GM23248 (cell line): ENCODE measurements at regions not wholly inside any gene's neighbourhood (a gene's known extent, or its start where the extent isn't known, plus 50 kb on each side); places are given as distances from the start of the nearest gene placed in this dataset.

ENCODE experiments used
- DNase-seq: peaks from one replicate; pipeline ENCODE4 v3.0.0-alpha.2; 2015
- H2AFZ ChIP-seq: fragments of 200-600 bp; sonication (generic); 2 replicates; pipeline ENCODE4 v1.6.1; 2016; ENCODE audit warnings: antibody characterized with exemption
- H3F3A ChIP-seq: fragments of 200-600 bp; sonication (generic); 2 replicates; pipeline ENCODE4 v1.6.1; 2016; ENCODE audit warnings: mild to moderate bottlenecking, antibody characterized with exemption, mixed run types; ENCODE audit not compliant: insufficient read depth
- H3K27ac ChIP-seq: fragments of 200-600 bp; sonication (generic); 2 replicates; pipeline ENCODE4 v1.5.1; 2016; ENCODE audit warnings: mild to moderate bottlenecking
- H3K27me3 ChIP-seq: fragments of 200-600 bp; sonication (generic); replicated peaks from 2 replicates; pipeline ENCODE4 v1.6.1; 2016; ENCODE audit warnings: mild to moderate bottlenecking; ENCODE audit not compliant: insufficient read depth
- H3K36me3 ChIP-seq: fragments of 200-600 bp; sonication (generic); 2 replicates; pipeline ENCODE4 v1.6.1; 2016; ENCODE audit warnings: low read depth, mild to moderate bottlenecking
- H3K4me1 ChIP-seq: fragments of 200-600 bp; sonication (generic); 2 replicates; pipeline ENCODE4 v1.6.1; 2016; ENCODE audit warnings: mild to moderate bottlenecking; ENCODE audit not compliant: insufficient read depth
- H3K4me2 ChIP-seq: fragments of 200-600 bp; sonication (generic); one replicate; pipeline ENCODE4 v1.6.1; 2016; ENCODE audit warnings: mild to moderate bottlenecking; ENCODE audit not compliant: unreplicated experiment
- H3K4me3 ChIP-seq: fragments of 200-600 bp; sonication (generic); 2 replicates; pipeline ENCODE4 v1.5.1; 2016; ENCODE audit warnings: mild to moderate bottlenecking
- H3K79me2 ChIP-seq: fragments of 200-600 bp; sonication (generic); 2 replicates; pipeline ENCODE4 v1.6.1; 2016; ENCODE audit warnings: mild to moderate bottlenecking; ENCODE audit not compliant: insufficient read depth
- H3K9ac ChIP-seq: fragments of 200-600 bp; sonication (generic); 2 replicates; pipeline ENCODE4 v1.6.1; 2016; ENCODE audit warnings: mild to moderate bottlenecking
- H3K9me2 ChIP-seq: fragments of 200-600 bp; sonication (generic); 2 replicates; pipeline ENCODE4 v1.6.1; 2016; ENCODE audit warnings: mixed run types, mild to moderate bottlenecking, moderate library complexity; ENCODE audit not compliant: insufficient read depth
- H3K9me3 ChIP-seq: fragments of 200-600 bp; sonication (generic); one replicate; pipeline ENCODE4 v1.6.1; 2017; ENCODE audit warnings: low read depth
- H4K20me1 ChIP-seq: fragments of 200-600 bp; sonication (generic); 2 replicates; pipeline ENCODE4 v1.6.0; 2016; ENCODE audit not compliant: insufficient read depth
- EZH2 ChIP-seq: fragments of 200-600 bp; sonication (generic); IDR thresholded peaks from 2 replicates; pipeline ENCODE4 v1.6.1; 2018; ENCODE audit warnings: antibody characterized with exemption, mild to moderate bottlenecking; ENCODE audit not compliant: insufficient read depth, poor library complexity, severe bottlenecking
- EZH2phosphoT487 ChIP-seq: fragments of 200-600 bp; sonication (generic); IDR thresholded peaks from 2 replicates; pipeline ENCODE4 v1.6.1; 2018; ENCODE audit warnings: antibody characterized with exemption, moderate library complexity, mild to moderate bottlenecking, low read depth; ENCODE audit not compliant: insufficient read depth
- WGBS, 2 experiments: methylation state at CpG; one replicate each; pipeline ENCODE4 v1.1.6; 2015 to 2017; ENCODE audit warnings: low lambda C conversion rate in 2 of 2, low coverage in 1 of 2; ENCODE audit errors: missing lambda C conversion rate in 2 of 2; 5-methylcytosine and 5-hydroxymethylcytosine counted together
- in situ Hi-C: fragments of 300-500 bp; cut with MboI; formaldehyde crosslinking; loops from 2 replicates; pipeline ENCODE4 v1.15.0; 2020

GRCh38 chr11:81515566-81515965 lies 1218.1 kb downstream of the FAM181B start:
- H2AFZ ChIP-seq = no peak overlapping the region
- in situ Hi-C loops = no loop called here

GRCh38 chr11:81497202-81497804 lies 1236.4 kb downstream of the FAM181B start:
- Histone ChIP-seq H3K4me2 (no peak overlapping the region), H3K9me2 (no peaks in the 10 kb centered on the region), H4K20me1 (no peaks in the 10 kb centered on the region), H3K9me3 (no peaks in the 10 kb centered on the region), H3K4me1 (no peaks in the 10 kb centered on the region), H3K27me3 (no peaks in the 10 kb centered on the region), H3K27ac (no peak overlapping the region), H3F3A (no peaks in the 10 kb centered on the region), H3K79me2 (no peaks in the 10 kb centered on the region), H3K4me3 (no peak overlapping the region), H2AFZ (no peak overlapping the region), H3K9ac (no peak overlapping the region), H3K36me3 (no peaks in the 10 kb centered on the region)
- no peak for TF ChIP-seq EZH2phosphoT487
- TF ChIP-seq EZH2 = no peak
- in situ Hi-C loops = no loop called here
- 22 to 26% methylated on average over 5 of the region's 5 CpGs for WGBS, 2 experiments
- DNase-seq = peak; percentile 49

More at GRCh38 chr11:81515566-81515965, 1218.1 kb downstream of the FAM181B start:
- H3F3A ChIP-seq = no peaks in the 10 kb centered on the region
- no peak overlapping the region for H3K27ac ChIP-seq
- no peaks in the 10 kb centered on the region for H3K27me3 ChIP-seq
- H3K79me2 ChIP-seq = no peaks in the 10 kb centered on the region
- H3K9ac ChIP-seq = no peak overlapping the region
- no peaks in the 10 kb centered on the region for H3K9me3 ChIP-seq
- H3K4me3 ChIP-seq = no peak overlapping the region
- H3K4me2 ChIP-seq = no peak overlapping the region
- no peaks in the 10 kb centered on the region for H3K36me3 ChIP-seq
- TF ChIP-seq EZH2 (no peak), EZH2phosphoT487 (no peak)
- H4K20me1 ChIP-seq = no peaks in the 10 kb centered on the region
- DNase-seq = no peak
- H3K9me2 ChIP-seq = no peaks in the 10 kb centered on the region
- no peaks in the 10 kb centered on the region for H3K4me1 ChIP-seq

GRCh38 chr11:81496601-81497000 lies 1237.1 kb downstream of the FAM181B start:
- H4K20me1 ChIP-seq = no peaks in the 10 kb centered on the region
- 19 to 25% methylated on average over 1 of the region's 1 CpG for WGBS, 2 experiments
- in situ Hi-C loops = no loop called here

GRCh38 chr11:81495699-81496292 lies 1237.9 kb downstream of the FAM181B start:
- Histone ChIP-seq H3F3A (no peaks in the 10 kb centered on the region), H3K9me3 (no peaks in the 10 kb centered on the region), H3K9ac (no peak overlapping the region), H4K20me1 (no peaks in the 10 kb centered on the region), H3K4me2 (no peak overlapping the region), H3K79me2 (no peaks in the 10 kb centered on the region), H3K27ac (no peak overlapping the region), H3K27me3 (no peaks in the 10 kb centered on the region), H3K4me1 (no peaks in the 10 kb centered on the region), H3K4me3 (no peak overlapping the region), H3K36me3 (no peaks in the 10 kb centered on the region), H3K9me2 (no peaks in the 10 kb centered on the region), H2AFZ (no peak overlapping the region)
- DNase-seq = no peak
- in situ Hi-C loops = no loop called here
- TF ChIP-seq EZH2phosphoT487 (no peak), EZH2 (no peak)
- WGBS, 2 experiments = 12% methylated on average over 4 of the region's 4 CpGs

More at GRCh38 chr11:81496601-81497000, 1237.1 kb downstream of the FAM181B start:
- no peaks in the 10 kb centered on the region for H3K27me3 ChIP-seq
- H3K9ac ChIP-seq = no peak overlapping the region
- H3K4me1 ChIP-seq = no peaks in the 10 kb centered on the region
- no peak overlapping the region for H3K4me3 ChIP-seq
- H3K36me3 ChIP-seq = no peaks in the 10 kb centered on the region
- H2AFZ ChIP-seq = no peak overlapping the region
- TF ChIP-seq EZH2 = no peak
- TF ChIP-seq EZH2phosphoT487 = no peak
- H3F3A ChIP-seq = no peaks in the 10 kb centered on the region
- H3K9me3 ChIP-seq = no peaks in the 10 kb centered on the region
- H3K4me2 ChIP-seq = no peak overlapping the region
- H3K27ac ChIP-seq = no peak overlapping the region
- DNase-seq = no peak
- no peaks in the 10 kb centered on the region for H3K79me2 ChIP-seq
- H3K9me2 ChIP-seq = no peaks in the 10 kb centered on the region
